NCI-H187 treated with DMSO at 0.1 percent for 48 hours (cell line): ENCODE measurements at regions not wholly inside any gene's neighbourhood (a gene's known extent, or its start where the extent isn't known, plus 50 kb on each side); places are given as distances from the start of the nearest gene placed in this dataset.
"Not testable (repeated sequence)": the region's sequence is repeated elsewhere in the genome, so short reads cannot be mapped to it uniquely, and the experiment has no call there.

ENCODE experiments used
- DNase-seq: peaks from one replicate; lab custom pipeline; 2025; lab: John Stamatoyannopoulos, UW

GRCh38 chr20:53668992-53669391, 75.4 kb upstream of the ZNF217 start:
- DNase-seq: no peak

- no peak for DNase-seq
These were observed 72.5 kb upstream of the ZNF217 start for GRCh38 chr20:53666144-53666543.

- no peak for DNase-seq
These were observed 70.5 kb upstream of the ZNF217 start for GRCh38 chr20:53664121-53664520.

- DNase-seq: not testable (repeated sequence)
These were observed 69.9 kb upstream of the ZNF217 start for GRCh38 chr20:53663521-53663920.

GRCh38 chr20:53662595-53662994, 69.0 kb upstream of the ZNF217 start:
- DNase-seq: no peak

GRCh38 chr20:53660947-53661381, 67.3 kb upstream of the ZNF217 start:
- no peak for DNase-seq

GRCh38 chr20:53660078-53660909, 66.7 kb upstream of the ZNF217 start:
- DNase-seq: no peak

- no peak for DNase-seq
These were observed 65.3 kb upstream of the ZNF217 start for GRCh38 chr20:53658973-53659372.

GRCh38 chr20:53658322-53658721, 64.7 kb upstream of the ZNF217 start:
- DNase-seq: no peak

GRCh38 chr20:53657732-53658131, 64.1 kb upstream of the ZNF217 start:
- no peak for DNase-seq

GRCh38 chr20:53657279-53657678, 63.6 kb upstream of the ZNF217 start:
- no peak for DNase-seq

- no peak for DNase-seq
These were observed 62.9 kb upstream of the ZNF217 start for GRCh38 chr20:53656293-53657202.

GRCh38 chr20:53655625-53656292, 62.1 kb upstream of the ZNF217 start:
- DNase-seq: no peak

- no peak for DNase-seq
These were observed 61.4 kb upstream of the ZNF217 start for GRCh38 chr20:53654932-53655624.

- not testable (repeated sequence) for DNase-seq
These were observed 60.9 kb upstream of the ZNF217 start for GRCh38 chr20:53654521-53654920.

GRCh38 chr20:53652859-53653517, 59.3 kb upstream of the ZNF217 start:
- DNase-seq: no peak

GRCh38 chr20:53652090-53652858, 58.6 kb upstream of the ZNF217 start:
- no peak for DNase-seq

GRCh38 chr20:53649493-53649892, 55.9 kb upstream of the ZNF217 start:
- not testable (repeated sequence) for DNase-seq

- DNase-seq: no peak
These were observed 53.7 kb upstream of the ZNF217 start for GRCh38 chr20:53647286-53647821.

GRCh38 chr20:53646550-53646949, 52.9 kb upstream of the ZNF217 start:
- DNase-seq: no peak
